Duodenal mucosa (tissue), 2 donors: ENCODE measurements at regions not wholly inside any gene's neighbourhood (a gene's known extent, or its start where the extent isn't known, plus 50 kb on each side); places are given as distances from the start of the nearest gene placed in this dataset.

Experiments
- H3K27ac ChIP-seq: one replicate; pipeline ENCODE4 v1.7.0; 2013; ENCODE audit warnings: low read depth, low read length
- H3K27me3 ChIP-seq, 2 donors: one replicate each; pipeline ENCODE4 v1.7.0; 2013; ENCODE audit warnings: low read length in 2 of 2, control low read depth in 1 of 2; ENCODE audit not compliant: insufficient read depth in 2 of 2, control insufficient read depth in 1 of 2
- H3K36me3 ChIP-seq, 2 donors: one replicate each; pipeline ENCODE4 v1.7.0; 2013; ENCODE audit warnings: low read length in 2 of 2, control low read depth in 1 of 2; ENCODE audit not compliant: insufficient read depth in 2 of 2, control insufficient read depth in 1 of 2
- H3K4me1 ChIP-seq, 2 donors: one replicate each; pipeline ENCODE4 v1.7.0; 2013; ENCODE audit warnings: low read length in 2 of 2, control low read depth in 1 of 2; ENCODE audit not compliant: insufficient read depth in 2 of 2, control insufficient read depth in 1 of 2
- H3K4me3 ChIP-seq, 2 donors: one replicate each; pipeline ENCODE4 v1.7.0; 2013; ENCODE audit warnings: low read length in 2 of 2, low read depth in 1 of 2
- H3K9ac ChIP-seq, 2 donors: one replicate each; pipeline ENCODE4 v1.7.0; 2013; ENCODE audit warnings: low read length in 2 of 2, low read depth in 1 of 2
- H3K9me3 ChIP-seq, 2 donors: one replicate each; pipeline ENCODE4 v1.7.0; 2013; ENCODE audit warnings: low read length in 2 of 2, control low read depth in 1 of 2; ENCODE audit not compliant: control insufficient read depth in 1 of 2

DNA sequence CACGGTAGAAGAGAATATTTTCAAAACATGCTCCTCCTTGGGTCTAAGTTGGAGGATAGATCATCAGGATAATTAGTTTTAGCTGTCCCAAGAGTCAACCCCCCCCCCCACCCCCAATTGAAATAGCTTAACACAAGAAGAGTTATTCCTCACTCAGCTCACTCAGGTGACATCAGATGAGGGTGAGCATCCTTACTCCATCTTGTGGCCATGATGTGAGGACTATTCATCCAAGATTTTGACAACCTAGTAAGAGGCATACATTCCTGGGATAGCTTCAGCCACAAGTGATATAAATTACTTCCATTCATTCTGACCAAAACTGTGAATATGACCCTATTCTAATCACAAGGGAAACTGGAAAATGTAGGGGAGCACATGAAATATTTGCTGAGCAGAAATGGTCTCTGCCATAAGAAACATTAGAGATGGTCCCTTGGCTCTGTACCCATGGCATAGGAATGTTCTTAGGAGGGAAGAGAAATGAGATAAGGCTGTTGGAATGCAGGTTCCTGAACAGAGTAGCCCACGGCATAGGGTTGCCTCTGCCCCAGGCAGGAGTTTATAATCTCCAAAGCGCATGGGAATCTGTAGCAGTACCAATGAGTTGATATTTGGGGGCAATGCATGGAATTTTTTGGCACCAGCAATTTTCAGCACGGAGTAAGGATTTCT is 257.2 kb downstream of the CYRIA start:
- H3K9me3 ChIP-seq, result no peaks in the 10 kb centered on the region
- no peaks in the 10 kb centered on the region for H3K36me3 ChIP-seq
- no peak overlapping the region for H3K9ac ChIP-seq
- no peaks in the 10 kb centered on the region for H3K27me3 ChIP-seq
- no peak overlapping the region for H3K4me3 ChIP-seq
- no peaks in the 10 kb centered on the region for H3K4me1 ChIP-seq
- no peak overlapping the region for H3K27ac ChIP-seq

DNA sequence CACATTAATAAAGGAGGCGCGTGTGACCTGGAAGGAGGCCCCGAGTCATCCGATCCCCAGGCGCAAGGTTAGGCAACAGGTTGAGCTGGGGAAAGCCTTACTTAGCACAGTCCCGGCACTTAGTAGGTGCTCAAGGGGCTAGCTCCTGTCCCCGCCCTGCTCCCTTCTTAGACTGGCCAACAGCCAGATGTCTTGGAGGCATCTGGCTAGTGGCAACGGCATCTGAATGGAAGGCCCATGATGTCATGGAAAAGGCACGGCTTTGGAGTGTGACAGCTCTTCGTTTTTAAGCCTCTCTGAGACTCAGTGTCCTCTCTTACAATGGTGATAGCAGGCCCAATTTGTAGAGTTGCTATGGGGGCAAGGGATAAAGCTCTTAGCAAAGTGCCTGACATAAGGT is 258.3 kb downstream of the CYRIA start:
- H3K4me1 ChIP-seq, result no peaks in the 10 kb centered on the region
- H3K9me3 ChIP-seq, result no peaks in the 10 kb centered on the region
- H3K36me3 ChIP-seq, result no peaks in the 10 kb centered on the region
- H3K27ac ChIP-seq, result no peak overlapping the region
- no peak overlapping the region for H3K9ac ChIP-seq
- no peaks in the 10 kb centered on the region for H3K27me3 ChIP-seq
- H3K4me3 ChIP-seq, result no peak overlapping the region

DNA sequence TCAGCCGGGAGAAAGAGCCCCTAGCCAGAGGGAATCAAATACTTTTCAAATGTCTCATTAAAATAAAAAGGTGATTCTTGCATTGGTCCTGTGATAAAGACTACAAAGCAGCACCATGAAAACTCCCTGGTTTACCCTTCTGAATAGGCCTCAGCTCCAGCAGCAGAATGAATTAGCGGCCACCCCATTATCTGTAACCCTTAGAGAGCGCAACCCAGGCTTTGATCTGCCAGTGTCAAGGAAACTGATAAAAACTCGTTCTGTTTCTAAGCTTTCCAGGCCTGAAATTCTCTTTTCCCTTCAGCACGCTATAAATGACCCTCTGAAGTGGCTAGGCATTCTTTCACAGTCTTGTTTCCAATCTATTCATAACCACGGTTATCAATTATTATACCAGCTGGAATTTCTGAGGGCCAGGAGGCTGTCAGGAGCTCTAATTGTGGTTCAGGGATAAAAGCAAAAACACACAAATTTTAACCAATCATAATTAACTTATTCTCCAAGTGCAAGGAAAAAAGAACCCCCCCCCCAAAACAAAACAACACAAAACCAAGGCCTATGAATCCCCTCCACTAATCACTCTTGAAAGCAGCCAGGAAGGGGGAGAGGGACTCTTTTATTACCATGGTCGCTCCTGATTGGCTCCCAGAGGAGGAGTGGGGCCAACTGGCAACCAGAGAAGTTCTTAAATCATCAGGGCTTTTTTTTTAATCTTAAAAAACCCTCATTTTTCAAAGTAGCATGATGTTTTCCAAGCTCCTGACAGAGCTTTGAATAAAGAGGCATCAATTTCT is 258.9 kb downstream of the CYRIA start:
- Histone ChIP-seq H3K27ac (no peak overlapping the region), H3K9ac (no peak overlapping the region), H3K9me3 (no peaks in the 10 kb centered on the region), H3K27me3 (no peaks in the 10 kb centered on the region), H3K4me1 (no peaks in the 10 kb centered on the region), H3K36me3 (no peaks in the 10 kb centered on the region), H3K4me3 (no peak overlapping the region)

DNA sequence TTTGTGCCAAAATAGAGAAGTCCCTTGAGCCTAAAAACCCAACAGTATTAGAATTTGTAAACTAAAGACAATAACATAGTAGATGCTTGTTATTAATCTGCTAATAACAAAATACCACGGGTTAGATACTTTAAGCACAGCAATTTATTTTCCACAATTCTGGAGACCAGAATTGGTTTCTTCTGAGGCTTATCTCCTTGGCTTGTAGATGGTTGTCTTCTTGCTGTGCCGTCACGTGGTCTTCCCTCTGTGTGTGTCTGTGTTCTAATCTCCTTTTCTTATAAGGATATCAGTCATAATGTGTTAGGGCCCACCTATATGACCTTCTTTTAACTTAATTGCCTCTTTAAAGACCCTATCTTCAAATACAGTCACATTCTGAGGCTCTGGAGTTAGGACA is 260.1 kb downstream of the CYRIA start:
- Histone ChIP-seq H3K4me1 (peaks cover under 1% of the 10 kb centered on the region in 2 donors), H3K9ac (no peak overlapping the region), H3K27me3 (no peaks in the 10 kb centered on the region), H3K4me3 (no peak overlapping the region), H3K36me3 (no peaks in the 10 kb centered on the region), H3K9me3 (no peaks in the 10 kb centered on the region), H3K27ac (no peak overlapping the region)

DNA sequence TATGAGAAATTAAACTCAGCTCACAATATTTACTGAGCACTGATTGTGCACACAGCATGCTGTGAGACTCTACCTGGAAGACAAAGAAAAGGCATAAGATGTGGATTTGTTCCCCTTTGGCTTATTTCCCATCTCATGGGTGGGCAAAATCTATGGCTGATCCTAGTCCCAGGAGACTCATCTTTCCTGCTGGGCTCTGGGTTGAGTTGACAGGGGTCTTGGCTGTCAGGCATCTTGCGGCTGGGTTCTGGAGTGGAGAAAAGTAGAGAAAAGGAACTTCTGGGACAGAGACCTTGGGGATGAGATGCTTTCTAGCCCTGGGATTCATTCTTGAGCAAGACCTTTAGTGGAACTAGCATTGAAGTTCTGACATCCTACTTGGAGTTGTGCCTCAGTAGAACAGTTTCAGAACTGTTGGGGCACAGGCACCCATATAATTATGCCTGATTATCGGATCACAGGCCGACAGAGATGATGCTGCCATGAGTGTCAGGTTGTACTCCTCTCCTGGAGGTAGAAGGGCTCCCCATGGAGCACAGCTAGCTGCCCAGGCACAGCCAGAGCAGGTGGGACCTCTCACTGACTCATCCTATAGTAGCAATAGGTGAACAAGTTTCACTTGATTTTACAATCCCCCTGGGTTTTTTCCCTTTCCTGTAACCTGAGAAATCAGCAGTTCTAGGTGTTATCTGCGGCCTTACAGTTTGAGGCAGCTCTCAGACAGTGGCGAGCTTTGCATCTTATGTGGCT is 260.9 kb downstream of the CYRIA start:
- no peaks in the 10 kb centered on the region for H3K27me3 ChIP-seq
- peaks cover 7 to 8% of the 10 kb centered on the region in 2 donors for H3K4me1 ChIP-seq
- H3K4me3 ChIP-seq, result no peak overlapping the region
- H3K36me3 ChIP-seq, result no peaks in the 10 kb centered on the region
- no peak overlapping the region for H3K27ac ChIP-seq
- H3K9ac ChIP-seq, result no peak overlapping the region
- no peaks in the 10 kb centered on the region for H3K9me3 ChIP-seq

DNA sequence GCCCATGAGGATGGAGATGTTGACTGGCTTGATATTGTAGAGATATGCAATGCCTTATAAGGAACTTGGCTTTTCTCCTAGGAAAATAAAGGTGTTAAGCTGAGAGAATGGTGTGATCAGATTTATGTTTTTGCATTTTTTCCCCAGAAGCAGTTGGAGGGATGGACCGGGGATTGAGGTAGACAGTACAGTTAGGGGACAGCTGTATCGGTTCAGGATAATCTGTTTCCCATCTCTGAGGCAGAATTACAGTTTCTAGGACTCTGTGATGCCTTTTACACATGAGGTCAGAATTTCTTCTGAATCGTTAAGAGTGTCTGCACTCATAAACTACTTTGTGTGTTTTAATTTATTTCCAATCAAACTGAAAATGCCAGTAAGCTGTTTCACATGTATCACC is 261.5 kb downstream of the CYRIA start:
- no peaks in the 10 kb centered on the region for H3K36me3 ChIP-seq
- H3K9ac ChIP-seq, result no peak overlapping the region
- H3K4me1 ChIP-seq, result peaks cover 7 to 8% of the 10 kb centered on the region in 2 donors
- H3K4me3 ChIP-seq, result no peak overlapping the region
- no peak overlapping the region for H3K27ac ChIP-seq
- H3K27me3 ChIP-seq, result no peaks in the 10 kb centered on the region
- H3K9me3 ChIP-seq, result no peaks in the 10 kb centered on the region

DNA sequence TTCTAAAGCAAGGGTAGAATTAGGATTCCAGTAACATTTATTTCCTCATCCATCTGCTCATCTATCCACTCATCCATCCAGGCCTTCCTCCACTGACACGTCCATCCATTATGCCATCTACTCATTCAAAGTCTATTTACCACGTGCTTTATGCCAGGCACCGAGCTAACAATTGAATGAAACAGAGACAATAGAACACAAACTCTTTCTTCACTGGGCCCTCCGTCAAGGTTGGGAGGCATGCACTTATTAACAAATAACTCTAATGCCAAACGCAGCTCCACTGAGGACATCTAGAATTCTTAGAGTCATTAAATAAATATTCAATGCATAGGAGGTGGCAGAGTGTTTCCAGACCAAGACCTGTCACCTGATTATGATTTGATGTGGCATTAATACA is 262.7 kb downstream of the CYRIA start:
- Histone ChIP-seq H3K9ac (no peak overlapping the region), H3K4me1 (peaks cover 7 to 8% of the 10 kb centered on the region in 2 donors), H3K4me3 (no peak overlapping the region), H3K9me3 (no peaks in the 10 kb centered on the region), H3K36me3 (no peaks in the 10 kb centered on the region), H3K27me3 (no peaks in the 10 kb centered on the region), H3K27ac (no peak overlapping the region)

DNA sequence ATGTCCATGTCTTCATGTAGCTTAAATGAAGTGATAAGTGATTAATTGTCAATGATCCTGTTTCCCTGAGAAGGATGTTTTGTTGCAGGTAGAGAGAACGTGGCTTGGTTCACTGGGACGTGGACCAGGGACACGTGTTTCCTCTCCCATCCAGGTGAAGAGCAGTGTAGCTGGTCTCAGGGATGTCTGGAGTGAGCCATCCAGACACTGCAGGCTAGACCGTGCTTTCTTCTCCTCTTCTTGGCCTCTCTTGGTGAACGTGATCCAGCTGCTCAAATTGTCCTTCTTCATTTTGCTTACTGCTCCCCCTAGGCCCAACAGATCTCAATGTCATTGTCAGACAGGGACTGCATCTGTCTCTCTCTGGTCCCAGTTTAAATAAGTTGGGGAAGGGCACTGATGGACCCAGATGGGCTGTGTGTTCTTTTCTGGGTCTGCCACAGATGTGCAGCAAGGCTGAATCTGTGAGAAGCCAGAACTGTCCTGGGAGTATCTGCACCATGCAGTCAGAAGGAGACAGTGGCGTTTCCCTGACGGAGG is 263.8 kb downstream of the CYRIA start:
- Histone ChIP-seq H3K4me1 (peaks cover 7 to 8% of the 10 kb centered on the region in 2 donors), H3K27me3 (no peaks in the 10 kb centered on the region), H3K4me3 (no peak overlapping the region), H3K36me3 (no peaks in the 10 kb centered on the region), H3K9me3 (no peaks in the 10 kb centered on the region), H3K27ac (no peak overlapping the region), H3K9ac (no peak overlapping the region)

DNA sequence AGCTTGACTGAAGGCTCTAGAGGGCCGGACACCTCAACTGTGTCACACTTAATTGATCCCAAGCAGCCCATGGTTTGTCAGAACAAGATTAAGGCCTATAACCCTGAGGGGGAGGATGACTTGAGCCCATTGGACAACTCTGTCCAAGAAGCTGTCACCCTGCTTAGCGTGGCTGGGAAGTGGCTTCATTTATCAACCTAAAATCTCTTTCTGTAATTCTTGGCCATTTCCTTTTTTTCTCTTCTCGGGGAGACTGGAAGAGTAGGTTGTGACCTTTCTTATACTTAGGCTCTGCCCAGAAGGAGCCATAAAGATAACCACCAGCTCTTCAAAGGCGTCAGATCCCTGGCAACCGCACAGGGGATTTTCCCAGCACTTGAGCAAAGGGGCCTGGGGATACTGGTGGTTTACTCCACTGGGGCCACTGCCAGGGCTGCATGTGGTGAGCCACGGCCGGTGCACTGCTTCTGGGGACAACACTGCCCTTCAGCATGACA is 265.5 kb downstream of the CYRIA start:
- no peak overlapping the region for H3K4me3 ChIP-seq
- no peak overlapping the region for H3K9ac ChIP-seq
- H3K27me3 ChIP-seq, result no peaks in the 10 kb centered on the region
- no peak overlapping the region for H3K27ac ChIP-seq
- H3K36me3 ChIP-seq, result no peaks in the 10 kb centered on the region
- H3K4me1 ChIP-seq, result peaks cover 7 to 8% of the 10 kb centered on the region in 2 donors
- no peaks in the 10 kb centered on the region for H3K9me3 ChIP-seq
